ENCODE measurements at regions not wholly inside any gene's neighbourhood (a gene's known extent, or its start where the extent isn't known, plus 50 kb on each side); places are given as distances from the start of the nearest gene placed in this dataset.
"Not testable (repeated sequence)": the region's sequence is repeated elsewhere in the genome, so short reads cannot be mapped to it uniquely, and the experiment has no call there.

DNA sequence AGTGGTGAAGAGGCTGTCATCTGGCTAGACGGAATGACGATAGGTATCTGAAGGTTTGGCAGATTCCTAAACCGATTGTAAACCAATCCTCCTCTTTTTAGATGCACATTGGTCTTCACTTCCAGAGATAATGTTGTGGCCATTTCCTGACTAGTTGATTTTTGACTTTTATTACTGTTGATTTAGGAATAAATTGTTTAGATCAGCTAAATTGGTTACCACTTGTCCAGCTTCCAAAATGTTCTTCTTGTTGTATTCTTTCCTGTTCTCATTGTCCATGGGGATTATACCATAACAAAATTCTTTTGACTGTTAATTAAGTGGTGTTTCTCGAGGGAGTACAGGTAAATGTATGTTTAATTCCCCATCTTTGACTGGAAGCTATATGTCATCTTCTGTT, 119.7 kb downstream of the MACROH2A1 start:
- DNase-seq (ENCODE audit: low spot score): no peak

DNA sequence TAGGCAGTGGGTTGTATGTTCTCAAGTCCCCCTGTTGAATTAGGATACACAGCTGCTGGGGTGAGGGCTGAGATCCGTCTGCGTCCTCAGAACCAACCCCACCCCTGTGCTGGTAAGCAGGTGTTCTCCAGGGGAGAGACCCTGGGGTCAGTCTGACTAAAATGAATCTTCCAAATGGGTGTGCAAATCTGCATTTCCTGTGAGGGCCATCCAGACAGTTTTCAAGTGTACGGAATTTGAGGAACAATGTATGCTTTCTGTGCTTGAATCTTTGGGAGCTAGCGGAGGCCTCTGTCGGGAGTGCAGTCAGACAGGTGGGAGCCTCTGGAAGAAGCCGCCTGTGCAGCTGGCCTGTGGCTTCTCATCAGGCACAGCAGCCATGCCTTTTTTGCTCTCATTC, 122.9 kb downstream of the MACROH2A1 start:
- DNase-seq (ENCODE audit: low spot score): no peak

DNA sequence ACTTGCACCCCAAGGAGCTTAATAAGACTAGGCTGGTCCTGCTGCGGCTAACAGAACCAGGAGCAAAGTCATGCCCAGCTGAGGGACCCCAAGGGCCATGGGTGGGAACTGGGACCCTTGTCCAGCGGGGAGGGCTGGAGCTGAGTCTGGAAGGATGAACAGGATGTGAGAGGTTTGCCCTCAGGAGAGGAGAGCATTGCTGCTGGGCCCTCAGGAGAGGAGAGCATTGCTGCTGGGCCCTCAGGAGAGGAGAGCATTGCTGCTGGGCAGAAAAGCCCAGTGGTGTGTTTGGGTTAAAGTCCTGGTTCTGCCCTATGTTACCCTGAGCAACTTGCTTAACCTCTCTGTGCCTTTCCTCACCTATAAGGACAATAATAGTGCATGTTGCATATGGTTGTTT, 125.8 kb downstream of the MACROH2A1 start:
- no peak for DNase-seq (ENCODE audit: low spot score)

DNA sequence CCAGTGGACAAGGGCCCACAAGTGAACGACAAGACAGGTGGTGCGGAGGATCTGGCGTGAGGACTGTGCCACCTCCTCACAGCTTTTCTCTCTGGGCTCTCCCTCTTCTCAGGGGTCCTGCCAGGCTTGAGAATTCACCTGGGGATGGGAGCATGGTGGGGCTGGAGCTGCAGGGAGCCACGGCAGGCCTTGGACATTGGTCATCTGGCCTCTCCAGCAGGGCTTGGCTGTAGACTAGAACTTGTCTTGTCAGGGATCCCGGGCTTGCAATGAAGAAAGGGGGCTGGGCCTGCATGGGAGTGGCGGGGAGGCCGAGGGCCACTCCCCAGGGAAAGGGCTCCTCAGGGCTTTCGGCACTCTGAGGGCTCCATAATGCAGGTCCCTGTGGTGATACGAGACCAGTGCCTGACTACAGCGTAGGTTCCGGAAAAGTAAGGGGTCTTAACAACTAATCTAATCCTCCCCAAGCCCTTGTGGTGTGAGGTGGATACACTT, 126.7 kb downstream of the MACROH2A1 start:
- no peak for DNase-seq (ENCODE audit: low spot score)

DNA sequence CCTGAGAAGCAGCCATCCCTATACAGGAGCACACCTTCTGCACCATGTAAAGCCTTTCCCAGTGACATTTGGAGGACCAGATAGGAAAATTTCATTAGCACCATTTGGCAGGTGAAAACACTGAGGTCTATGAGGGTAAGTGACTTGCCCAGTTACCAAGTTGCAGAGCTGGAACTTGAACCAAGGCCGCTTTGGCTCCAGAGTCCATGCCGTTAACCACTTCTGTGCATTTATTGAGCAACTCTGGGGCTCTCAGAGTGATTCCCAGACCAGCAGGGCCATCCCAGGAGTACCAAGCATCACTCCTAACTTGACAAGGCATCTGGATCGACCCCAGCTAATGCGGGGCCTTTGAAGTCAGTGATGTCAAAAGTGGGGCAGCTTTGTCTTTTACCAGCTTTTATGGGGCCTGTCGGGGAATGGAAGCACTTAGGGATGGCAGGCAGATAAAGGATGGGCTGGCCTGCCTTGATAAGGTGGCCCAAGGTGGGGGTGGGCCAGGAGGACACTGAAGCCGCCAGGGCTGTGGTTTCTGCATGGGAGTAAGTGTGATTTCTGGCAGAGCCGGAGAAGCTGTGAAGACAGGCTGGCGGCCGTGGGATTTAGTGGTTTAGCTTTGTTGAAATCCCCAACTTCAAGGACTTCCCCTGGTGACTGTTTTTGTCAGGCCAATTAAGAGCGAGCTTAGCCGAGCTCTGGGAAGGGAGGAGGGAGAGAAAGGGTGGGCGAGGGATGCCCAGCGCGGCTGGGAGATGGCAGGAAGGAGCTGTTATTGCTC, 127.3 kb downstream of the MACROH2A1 start:
- no peak for DNase-seq (ENCODE audit: low spot score)

DNA sequence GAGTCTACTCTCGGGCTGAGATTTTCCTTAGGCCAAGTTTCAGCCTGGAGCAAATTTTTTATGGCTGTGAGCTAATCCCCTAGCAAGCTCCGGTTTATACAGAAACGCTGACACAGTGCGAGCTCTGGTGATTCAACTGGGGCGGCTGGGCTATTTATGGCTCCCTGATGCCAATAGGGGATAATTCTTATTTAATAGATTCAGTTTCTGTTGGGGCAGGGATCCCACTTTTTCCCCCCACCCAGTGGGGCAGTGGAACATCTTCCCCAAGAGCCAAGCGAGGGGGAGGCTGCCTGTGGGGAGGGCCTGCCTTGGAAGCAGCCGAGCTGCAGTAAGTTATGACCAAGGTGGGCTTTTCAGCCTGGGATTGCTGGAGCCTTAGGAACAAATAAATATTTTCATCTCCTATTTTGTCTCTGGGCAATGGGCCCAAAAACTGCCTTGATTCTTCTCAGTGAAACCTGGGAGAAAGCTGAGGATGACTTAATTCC, 129.1 kb downstream of the MACROH2A1 start:
- DNase-seq (ENCODE audit: low spot score): no peak

DNA sequence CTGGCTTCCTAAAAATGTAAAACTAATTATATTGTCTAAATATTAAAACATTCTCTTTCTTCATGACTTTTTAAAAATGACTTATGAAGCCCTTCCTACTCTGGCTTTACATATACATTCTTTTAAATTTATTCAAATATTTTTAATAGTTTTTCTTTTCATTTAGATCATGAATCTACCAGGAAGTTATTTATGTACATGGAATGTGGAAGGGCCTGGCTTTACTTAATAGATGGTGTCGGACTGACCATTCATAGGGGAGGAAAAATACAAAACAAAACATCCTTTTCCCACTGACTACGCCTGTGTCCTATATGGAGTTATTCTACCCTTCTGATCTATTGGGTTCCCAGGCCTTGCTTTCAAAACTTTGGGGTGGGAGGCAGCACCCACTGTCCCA, 129.8 kb downstream of the MACROH2A1 start:
- DNase-seq (ENCODE audit: low spot score): no peak

DNA sequence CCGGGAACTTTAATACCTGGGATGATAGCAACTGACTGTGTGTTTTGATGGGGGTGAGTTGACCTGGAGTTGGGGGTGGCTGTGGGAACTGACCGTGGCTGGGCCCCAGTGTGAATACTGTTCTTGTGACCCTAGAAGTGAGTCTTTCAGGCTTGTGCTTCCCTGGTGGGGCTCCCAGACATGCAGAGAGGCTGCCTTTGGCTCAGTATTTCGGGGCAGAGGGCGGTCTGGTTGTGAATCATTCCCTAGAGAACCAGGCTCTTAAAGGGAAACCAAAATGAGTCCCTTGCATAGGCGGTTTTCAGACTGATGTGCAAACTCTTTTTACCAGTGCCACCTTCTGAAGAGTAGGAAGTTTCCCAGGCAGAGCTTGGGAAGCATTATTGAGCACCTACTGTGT, 132.1 kb downstream of the MACROH2A1 start:
- no peak for DNase-seq (ENCODE audit: low spot score)

DNA sequence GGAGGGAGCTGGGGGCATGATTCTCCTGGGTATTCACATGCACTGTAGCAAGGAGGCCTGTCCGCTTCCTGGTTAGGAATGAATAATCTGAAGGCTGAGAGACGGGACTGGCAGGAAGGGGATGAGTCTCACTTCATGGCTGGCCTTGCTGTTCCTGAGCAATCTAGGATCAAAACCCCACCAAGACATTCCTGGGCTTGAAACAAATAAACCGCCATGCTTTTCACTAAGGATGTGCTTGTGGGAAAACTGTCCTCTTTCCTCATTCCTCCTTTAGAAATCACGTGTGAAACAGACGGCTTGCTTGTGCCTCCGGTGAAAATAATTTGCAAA, 132.8 kb downstream of the MACROH2A1 start:
- DNase-seq (ENCODE audit: low spot score): no peak

DNA sequence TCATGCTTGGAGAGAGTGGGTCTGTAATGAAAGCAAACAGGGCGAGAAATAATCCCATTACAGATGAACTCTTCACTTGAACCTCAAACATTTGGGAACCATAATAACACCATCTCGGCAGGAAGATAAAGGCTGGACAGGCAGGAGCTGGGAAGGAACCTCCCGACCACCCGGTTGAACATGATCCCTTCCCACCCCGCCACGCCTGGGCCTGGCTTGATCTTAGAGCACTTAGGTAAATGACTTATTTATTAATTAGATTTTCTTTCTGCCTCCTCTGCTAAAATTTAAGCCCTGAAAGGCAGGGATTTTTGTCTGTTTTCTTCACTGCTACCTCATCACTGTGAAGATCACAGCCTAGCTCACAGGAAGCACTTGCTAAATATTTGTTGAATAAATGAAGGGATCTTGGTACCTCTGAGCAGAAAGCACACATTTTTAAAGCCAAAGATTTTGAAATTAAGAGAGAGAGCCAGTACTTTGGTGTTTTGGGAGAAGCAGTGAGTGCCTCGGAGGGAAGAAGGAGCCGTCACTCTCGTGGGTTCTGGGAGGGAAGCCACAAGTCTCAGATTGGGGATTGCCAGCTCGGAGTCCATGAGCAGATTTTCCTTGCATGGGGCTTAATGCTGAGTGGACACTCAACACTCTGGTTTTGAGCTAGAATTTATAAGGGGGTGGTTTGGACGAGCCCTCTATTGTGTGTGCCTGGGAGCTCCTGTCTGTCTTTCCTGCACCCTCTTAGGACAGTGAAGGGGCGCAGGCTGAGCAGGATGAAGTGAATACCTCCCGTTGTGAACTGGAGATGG, 133.3 kb downstream of the MACROH2A1 start:
- no peak for DNase-seq (ENCODE audit: low spot score)

DNA sequence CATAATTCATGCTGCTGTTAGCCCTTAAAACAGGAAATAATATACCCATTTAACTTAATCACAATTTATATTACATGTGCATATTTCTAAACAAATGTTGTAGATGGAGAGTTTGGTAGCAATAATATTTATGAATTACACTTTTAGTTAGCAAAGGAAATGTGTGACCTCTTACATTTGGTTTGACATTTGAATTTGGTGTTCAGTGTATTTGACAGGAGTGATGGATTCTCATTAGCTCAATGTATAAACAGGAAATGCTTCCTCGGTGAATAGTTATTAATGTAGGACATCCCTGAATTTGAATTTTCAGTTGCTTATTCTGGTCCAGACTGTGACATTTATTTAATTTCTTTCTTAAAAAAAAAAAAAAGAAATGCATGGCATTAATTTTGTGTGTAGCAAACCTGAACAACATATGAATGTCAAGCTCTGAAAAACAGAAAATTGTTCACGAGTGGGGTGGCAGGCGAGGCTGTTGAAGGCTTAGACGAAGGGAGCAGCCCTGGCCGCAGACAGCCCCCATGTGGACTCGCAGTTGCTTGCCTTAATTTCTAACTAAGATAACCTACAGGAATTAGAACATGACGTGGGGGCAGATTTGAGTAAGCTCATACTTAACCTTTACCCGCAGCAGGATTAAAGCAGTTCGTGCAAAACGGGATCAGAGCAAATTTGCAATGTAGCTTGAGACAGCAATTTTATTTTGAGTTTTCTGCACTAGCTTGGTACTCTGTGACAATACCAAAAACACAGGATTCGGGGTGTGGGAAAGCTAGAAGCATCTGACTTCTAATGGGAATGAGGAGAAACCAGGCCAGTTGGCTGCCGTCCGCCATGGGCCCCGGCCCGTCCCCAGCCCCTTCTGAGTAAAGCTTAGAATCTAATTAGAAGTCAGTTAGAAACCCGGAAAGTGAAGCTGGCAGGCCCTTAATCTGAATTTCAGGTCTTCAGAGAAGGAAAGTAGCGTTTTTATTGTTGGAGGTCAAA, 134.3 kb downstream of the MACROH2A1 start:
- DNase-seq (ENCODE audit: low spot score): no peak

DNA sequence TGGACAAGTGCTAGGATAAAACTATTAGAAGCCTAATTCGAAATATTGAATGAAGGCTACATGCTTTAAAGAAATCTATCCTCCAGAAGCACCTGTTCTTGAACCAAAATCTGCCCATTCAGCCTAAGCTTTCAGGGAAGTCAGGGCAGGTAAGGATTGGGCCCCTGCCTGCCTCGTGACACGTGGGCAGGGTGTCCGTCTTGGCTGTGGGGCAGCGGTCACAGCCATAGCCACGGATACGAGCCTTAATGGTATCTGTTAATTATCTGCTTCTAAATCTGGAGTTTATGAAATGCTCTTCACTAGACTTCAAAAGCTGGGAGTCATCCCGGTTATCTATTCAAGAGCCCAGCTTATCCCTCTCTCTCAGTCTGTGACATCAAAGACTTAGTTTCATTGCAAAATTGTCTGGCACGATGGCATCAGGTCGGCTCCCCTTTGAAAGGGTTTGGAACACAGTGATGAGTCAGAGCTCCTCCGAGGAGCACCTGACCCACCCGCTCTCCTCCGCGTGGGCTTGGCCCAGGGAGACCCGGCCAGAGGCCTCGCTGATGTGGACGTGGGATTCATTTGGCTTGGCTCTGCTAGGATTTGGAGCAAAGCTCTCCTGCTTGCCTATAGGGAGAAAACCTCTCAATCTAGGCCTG, 135.9 kb downstream of the MACROH2A1 start:
- DNase-seq (ENCODE audit: low spot score): no peak

DNA sequence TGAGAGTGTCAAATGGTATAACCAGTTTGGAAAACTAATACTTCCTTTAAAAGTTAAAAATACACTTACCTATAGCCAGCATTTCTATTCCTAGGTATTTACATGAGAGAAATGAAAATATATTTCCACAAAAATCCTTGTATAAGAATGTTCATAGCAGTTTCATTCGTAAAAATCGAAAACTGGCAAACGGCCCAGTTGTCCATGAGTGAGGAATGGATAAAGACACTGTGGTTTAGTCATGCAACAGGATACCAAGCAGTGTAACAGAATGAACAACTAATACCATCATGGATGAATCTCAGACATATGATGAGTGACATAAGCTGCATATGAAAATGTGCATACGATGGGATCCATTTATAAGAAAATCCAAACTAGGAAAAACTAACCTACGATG, 136.7 kb downstream of the MACROH2A1 start:
- no peak for DNase-seq (ENCODE audit: low spot score)

DNA sequence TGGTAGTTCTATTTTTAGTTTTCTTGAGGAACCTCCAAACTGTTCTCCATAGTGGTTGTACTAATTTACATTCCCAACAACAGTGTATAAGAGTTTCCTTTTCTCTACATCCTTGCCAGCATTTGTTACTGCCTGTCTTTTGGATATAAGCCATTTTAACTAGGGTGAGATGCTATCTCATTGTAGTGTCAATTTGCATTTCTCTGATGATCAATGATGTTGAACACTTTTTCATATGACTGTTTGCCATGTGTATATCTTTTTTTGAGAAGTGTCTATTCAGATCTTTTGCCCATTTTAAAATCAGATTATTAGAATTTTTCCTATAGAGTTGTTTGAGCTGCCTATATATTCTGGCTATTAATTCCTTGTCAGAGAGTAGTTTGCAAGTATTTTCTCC, 138.9 kb downstream of the MACROH2A1 start:
- not testable (repeated sequence) for DNase-seq (ENCODE audit: low spot score)

DNA sequence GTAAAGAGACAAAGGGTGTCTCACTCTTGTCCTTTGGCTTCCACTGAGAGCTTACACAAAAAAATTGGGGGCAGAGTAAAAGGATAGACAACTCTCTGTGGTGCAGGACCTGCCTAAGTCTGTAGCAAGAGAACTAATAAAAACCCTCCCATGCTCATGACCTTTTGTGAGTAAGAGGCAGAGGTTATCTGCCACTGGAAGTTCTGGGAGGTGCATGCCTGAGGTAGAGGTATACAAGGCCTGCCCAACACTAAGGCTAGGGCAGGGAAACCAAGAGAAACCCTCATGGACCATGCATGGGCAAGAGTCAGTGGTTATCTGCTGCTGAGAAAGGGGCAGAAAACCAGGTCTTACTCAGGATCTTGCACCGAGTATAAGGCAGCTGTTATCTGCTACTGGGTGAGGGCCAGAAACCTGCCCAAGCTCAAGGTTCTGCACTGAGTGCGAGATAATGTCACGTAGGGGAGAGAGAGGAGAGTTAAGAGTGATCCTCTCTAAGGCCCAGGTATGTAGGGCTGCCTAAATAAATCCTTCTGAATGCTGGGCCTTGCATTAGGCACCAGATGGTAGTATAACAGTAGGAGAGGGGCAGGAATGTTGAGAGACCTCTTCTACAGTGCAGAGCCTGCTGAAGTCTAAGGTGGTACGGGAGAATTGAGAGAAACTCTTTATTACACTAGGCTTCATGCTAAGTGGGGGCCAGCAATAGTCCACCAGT, 143.4 kb downstream of the MACROH2A1 start:
- DNase-seq (ENCODE audit: low spot score): no peak

DNA sequence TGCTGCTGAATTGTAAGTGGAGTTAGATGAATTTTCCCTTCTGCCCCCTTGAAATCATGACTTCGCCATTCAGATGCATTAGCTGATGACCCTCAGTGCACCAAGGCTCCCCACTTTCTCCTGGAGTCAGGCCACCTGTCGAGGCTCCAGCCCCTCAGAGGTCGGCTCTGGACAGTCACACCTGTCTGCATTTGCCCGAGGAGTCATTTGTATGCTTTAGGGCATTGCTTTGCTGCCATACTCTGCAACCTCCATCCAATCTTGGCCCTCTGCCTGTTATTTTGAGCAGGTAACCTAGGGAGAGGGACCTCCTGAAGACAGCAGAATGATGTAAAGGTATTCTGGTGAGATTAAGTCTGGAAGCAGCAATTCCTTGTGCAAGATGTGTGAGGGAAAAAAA, 144.8 kb downstream of the MACROH2A1 start:
- DNase-seq (ENCODE audit: low spot score): no peak

DNA sequence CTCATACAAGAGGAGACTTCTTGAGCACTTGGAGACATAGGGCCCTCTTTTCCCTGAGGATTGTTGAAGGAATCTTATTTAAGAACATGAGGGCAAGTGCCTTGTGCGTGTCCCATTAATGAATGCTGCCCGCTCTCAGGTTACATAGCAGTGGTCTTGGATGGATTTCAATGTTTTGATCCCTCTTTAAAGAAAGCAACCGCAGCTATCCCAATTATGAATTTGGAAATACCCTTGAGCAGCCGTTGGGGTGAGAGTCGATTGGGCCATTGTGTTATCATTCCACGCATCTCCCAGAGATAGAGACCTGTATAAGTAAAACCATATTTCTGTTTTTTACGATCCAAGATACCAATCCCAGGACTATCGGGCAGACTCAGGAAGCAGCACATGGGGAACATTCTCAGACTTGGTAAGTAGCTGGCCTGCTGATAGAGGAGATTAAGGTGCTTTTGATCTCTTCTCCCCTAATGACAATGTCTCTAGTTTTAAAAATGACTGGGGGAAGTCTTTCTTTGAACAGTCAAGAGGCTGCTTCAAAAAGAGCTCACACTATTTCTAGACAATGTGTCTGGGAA, 145.3 kb downstream of the MACROH2A1 start:
- no peak for DNase-seq (ENCODE audit: low spot score)

DNA sequence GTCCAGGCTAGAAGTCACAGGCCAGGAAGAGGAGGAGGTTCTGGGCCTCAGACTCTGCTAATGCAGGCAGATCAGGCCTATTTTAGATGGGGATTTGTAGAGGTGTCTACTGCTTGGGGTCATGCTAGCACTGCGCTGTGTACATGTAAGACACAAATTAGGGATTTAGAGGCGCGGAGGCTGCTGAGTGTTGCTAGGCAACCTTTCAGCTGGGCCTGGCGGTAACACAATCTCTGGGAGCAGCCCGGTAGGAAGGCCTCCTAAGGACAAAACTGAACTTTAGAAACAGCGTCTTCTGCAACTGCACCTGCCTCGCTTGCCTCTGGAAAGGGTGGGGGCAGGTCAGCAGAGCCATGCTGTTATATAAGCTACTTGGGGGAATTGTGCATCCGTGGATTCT, 147.9 kb downstream of the MACROH2A1 start:
- DNase-seq (ENCODE audit: low spot score): no peak

DNA sequence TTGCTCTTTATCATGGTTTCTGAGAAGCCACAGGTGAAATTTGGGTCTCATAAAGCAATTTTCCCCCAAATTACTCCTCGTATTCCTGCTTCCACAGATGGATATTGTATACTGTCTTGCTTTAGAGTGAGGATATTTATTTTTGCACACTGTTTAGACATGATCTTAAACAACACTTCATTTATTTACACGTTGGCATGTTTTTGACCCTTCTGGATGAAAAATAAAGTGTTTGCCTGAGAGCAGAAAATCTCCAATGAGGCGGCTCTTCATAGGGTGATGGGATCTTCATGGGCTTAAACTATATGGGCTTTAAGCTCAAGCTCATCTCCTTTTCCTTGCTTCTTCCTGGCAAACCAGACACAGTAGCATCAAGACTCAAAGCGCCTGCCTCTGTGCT, 148.4 kb downstream of the MACROH2A1 start:
- no peak for DNase-seq (ENCODE audit: low spot score)

DNA sequence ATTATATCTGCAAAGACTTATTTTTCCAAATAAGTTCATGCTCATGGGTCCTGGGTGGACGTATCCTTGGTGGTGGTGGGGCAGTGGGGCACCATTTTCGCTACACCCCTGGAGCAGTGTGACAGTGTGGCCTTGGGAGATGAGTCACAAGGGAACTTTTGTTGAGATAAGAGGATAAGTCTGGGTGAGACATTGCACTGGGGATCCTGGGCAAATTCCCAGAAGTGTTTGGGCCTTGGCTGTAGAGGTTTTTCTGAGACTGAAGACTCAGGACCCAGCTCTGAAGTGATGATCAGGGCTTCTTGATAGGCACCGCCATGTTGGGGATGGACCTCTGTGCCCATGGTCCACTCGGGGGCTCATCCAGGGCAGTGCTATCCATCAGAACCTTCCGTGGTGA, 149.4 kb downstream of the MACROH2A1 start:
- no peak for DNase-seq (ENCODE audit: low spot score)

DNA sequence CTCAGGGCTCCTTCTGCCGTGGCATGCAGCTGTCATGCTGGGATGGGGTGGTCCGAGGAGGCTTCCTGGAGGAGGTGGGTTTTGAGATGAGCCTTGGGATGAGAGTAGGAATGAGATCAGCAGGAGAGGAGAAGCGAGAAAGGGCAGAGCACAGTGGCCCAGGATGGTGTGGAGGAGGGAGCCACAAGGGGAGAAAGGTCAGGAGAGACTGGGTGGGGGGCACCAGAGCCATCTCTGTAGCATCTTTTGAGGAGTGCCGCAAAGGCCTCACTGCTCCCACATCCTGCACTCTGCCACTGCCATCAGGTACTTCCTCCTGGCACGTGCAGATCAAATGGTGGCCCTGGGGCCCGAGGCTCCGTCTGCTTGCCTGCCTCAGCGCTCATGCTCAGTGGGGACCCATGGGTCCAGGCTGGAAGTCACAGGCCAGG, 150.2 kb downstream of the MACROH2A1 start:
- DNase-seq (ENCODE audit: low spot score): no peak
